Ishikawa (cell line): ENCODE measurements at regions not wholly inside any gene's neighbourhood (a gene's known extent, or its start where the extent isn't known, plus 50 kb on each side); places are given as distances from the start of the nearest gene placed in this dataset.

Experiments used
- RAD21 ChIP-seq: IDR thresholded peaks from 2 replicates; pipeline ENCODE4 v1.6.1; 2012; ENCODE audit warnings: low read depth
- TF ChIP-seq, protein P1 (sequence below): IDR thresholded peaks from 2 replicates; pipeline ENCODE4 v1.6.1; 2012

DNA sequence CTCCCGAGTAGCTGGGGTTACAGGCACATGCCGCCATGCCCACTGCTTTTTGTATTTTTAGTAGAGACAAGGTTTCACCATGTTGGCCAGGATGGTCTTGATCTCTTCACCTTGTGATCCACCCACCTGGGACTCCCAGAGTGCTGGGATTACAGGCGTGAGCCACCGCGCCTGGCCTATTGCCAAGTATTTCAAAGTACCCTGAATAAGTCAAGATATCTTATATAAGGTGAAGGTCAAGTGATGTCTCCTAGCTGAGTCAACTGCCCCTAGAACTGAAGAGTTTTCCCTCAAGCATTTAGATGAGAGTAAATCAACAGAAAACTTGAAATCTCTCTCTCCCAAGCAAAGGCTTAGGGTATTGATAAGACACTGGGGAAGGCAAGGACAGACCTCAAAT is 63.9 kb downstream of the RPL22L1 start:
- TF ChIP-seq RAD21, result no peak
- TF ChIP-seq, protein P1, sequence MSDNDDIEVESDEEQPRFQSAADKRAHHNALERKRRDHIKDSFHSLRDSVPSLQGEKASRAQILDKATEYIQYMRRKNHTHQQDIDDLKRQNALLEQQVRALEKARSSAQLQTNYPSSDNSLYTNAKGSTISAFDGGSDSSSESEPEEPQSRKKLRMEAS, result no peak
